ENCODE measurements at regions not wholly inside any gene's neighbourhood (a gene's known extent, or its start where the extent isn't known, plus 50 kb on each side); places are given as distances from the start of the nearest gene placed in this dataset.

GRCh38 chr12:72982356-72982755 lies 710.2 kb downstream of the TRHDE start:
- TF ChIP-seq CTCF (IDR thresholded peaks at IDR 0.05) (no peak), POLR2A (IDR thresholded peaks at IDR 0.05) (no peak)
